B cell (primary cell): ENCODE measurements at regions not wholly inside any gene's neighbourhood (a gene's known extent, or its start where the extent isn't known, plus 50 kb on each side); places are given as distances from the start of the nearest gene placed in this dataset.

Experiments
- ATAC-seq: fragments of 200-7000 bp; cut with Tn5 transposase; one replicate; pipeline ENCODE4 v1.10.0; 2021; ENCODE audit warnings: low read depth, mild to moderate bottlenecking, moderate number of reproducible peaks, moderate library complexity
- CTCF ChIA-PET: fragments of 350-600 bp; sonication (Branson Sonifier 250); formaldehyde crosslinking; loops from one replicate; lab custom pipeline; 2021; ENCODE audit warnings: antibody characterized with exemption, inconsistent platforms; lab: Charles Lee
- POLR2A ChIA-PET: fragments of 350-600 bp; sonication (Branson Sonifier 250); formaldehyde crosslinking; loops from one replicate; lab custom pipeline; 2021; ENCODE audit warnings: antibody characterized with exemption; lab: Charles Lee
- DNase-seq: peaks from one replicate; pipeline ENCODE4 v3.0.0; 2013
- H2AFZ ChIP-seq: 2 replicates; pipeline ENCODE4 v1.6.1; 2012; ENCODE audit warnings: mild to moderate bottlenecking, low read depth, low read length; ENCODE audit not compliant: insufficient read depth, poor library complexity, severe bottlenecking
- H3K27ac ChIP-seq, 2 donors: 1 replicate in 1 of 2; 2 replicates in 1 of 2; pipeline ENCODE4 v1.5.1; 2012 to 2013; ENCODE audit warnings: low read length in 2 of 2, mild to moderate bottlenecking in 2 of 2, moderate library complexity in 1 of 2
- H3K27me3 ChIP-seq, 4 experiments: fragments of 200-600 bp in 1 of 4; sonication (generic) in 1 of 4; replicated peaks in 1 of 4; 1 replicate in 2 of 4; 2 replicates in 2 of 4; pipeline versions ENCODE4 v1.6.1 to v1.7.0; 2013 to 2016; ENCODE audit warnings: low read length in 3 of 4, mild to moderate bottlenecking in 2 of 4, mixed read lengths in 1 of 4, moderate library complexity in 1 of 4; ENCODE audit not compliant: insufficient read depth in 4 of 4, control insufficient read depth in 3 of 4; ENCODE audit errors: control extremely low read depth in 1 of 4
- H3K36me3 ChIP-seq, 2 experiments: replicated peaks in 1 of 2; 1 replicate in 1 of 2; 2 replicates in 1 of 2; pipeline versions ENCODE4 v1.6.1 to v1.7.1; 2013; ENCODE audit warnings: low read length in 1 of 2; ENCODE audit not compliant: insufficient read depth in 2 of 2, control insufficient read depth in 1 of 2; ENCODE audit errors: control extremely low read depth in 1 of 2, extremely low read depth in 1 of 2
- H3K4me1 ChIP-seq, 2 donors: fragments of 200-600 bp in 1 of 2; sonication (generic) in 1 of 2; 1 replicate in 1 of 2; 2 replicates in 1 of 2; pipeline versions ENCODE4 v1.5.1 to v1.6.1; 2013 to 2017; ENCODE audit warnings: low read length in 2 of 2; ENCODE audit not compliant: control insufficient read depth in 2 of 2, insufficient read depth in 2 of 2
- H3K4me2 ChIP-seq: replicated peaks from 2 replicates; pipeline ENCODE3; 2012; ENCODE audit warnings: mild to moderate bottlenecking, low read depth, low read length; ENCODE audit not compliant: poor library complexity, severe bottlenecking
- H3K4me3 ChIP-seq, 5 experiments: fragments of 200-600 bp in 1 of 5; sonication (generic) in 1 of 5; 1 replicate in 3 of 5; 2 replicates in 2 of 5; pipeline versions ENCODE4 v1.5.1 to v1.7.0; 2011 to 2016; ENCODE audit warnings: low read length in 4 of 5, mild to moderate bottlenecking in 4 of 5, low read depth in 2 of 5, control low read depth in 1 of 5, moderate library complexity in 1 of 5; ENCODE audit not compliant: insufficient read depth in 1 of 5; ENCODE audit errors: control extremely low read depth in 1 of 5, extremely low read depth in 1 of 5
- H3K79me2 ChIP-seq: fragments of 200-600 bp; sonication (generic); one replicate; pipeline ENCODE4 v1.6.0; 2016; ENCODE audit warnings: low read length; ENCODE audit not compliant: control insufficient read depth, insufficient read depth
- H3K9ac ChIP-seq: fragments of 200-600 bp; sonication (generic); 2 replicates; pipeline ENCODE4 v1.6.1; 2017; ENCODE audit warnings: mild to moderate bottlenecking, low read length, moderate library complexity
- H3K9me3 ChIP-seq, 3 donors: one replicate each; pipeline versions ENCODE4 v1.6.1 to v1.7.1; 2013; ENCODE audit warnings: low read length in 2 of 3; ENCODE audit not compliant: control insufficient read depth in 2 of 3, insufficient read depth in 1 of 3; ENCODE audit errors: control extremely low read depth in 1 of 3
- H4K20me1 ChIP-seq: 2 replicates; pipeline ENCODE4 v1.6.0; 2012; ENCODE audit warnings: mild to moderate bottlenecking, low read length; ENCODE audit not compliant: insufficient read depth, control insufficient read depth, poor library complexity, severe bottlenecking
- H3K27ac Mint-ChIP-seq: one replicate; pipeline ENCODE4 v1.8.0; 2021; ENCODE audit warnings: mixed read lengths
- H3K27me3 Mint-ChIP-seq: one replicate; pipeline ENCODE4 v1.8.0; 2021; ENCODE audit warnings: mixed read lengths
- H3K4me1 Mint-ChIP-seq: one replicate; pipeline ENCODE4 v1.8.0; 2021; ENCODE audit warnings: mixed read lengths
- H3K4me3 Mint-ChIP-seq: one replicate; pipeline ENCODE4 v1.8.0; 2021; ENCODE audit warnings: mixed read lengths
- H3K9me3 Mint-ChIP-seq: one replicate; pipeline ENCODE4 v1.8.0; 2022; ENCODE audit warnings: mixed read lengths; ENCODE audit not compliant: insufficient read depth
- EZH2 ChIP-seq: IDR thresholded peaks from 2 replicates; pipeline ENCODE4 v1.6.1; 2012; ENCODE audit warnings: borderline replicate concordance, low read depth, mild to moderate bottlenecking, moderate library complexity, low read length; ENCODE audit not compliant: insufficient read depth, poor library complexity, severe bottlenecking
- WGBS: methylation state at CpG from one replicate; pipeline ENCODE4 v1.1.5; 2013; ENCODE audit warnings: missing lambda C conversion rate; ENCODE audit not compliant: insufficient coverage; 5-methylcytosine and 5-hydroxymethylcytosine counted together
- intact Hi-C: fragments of 100-400 bp; cut with micrococcal nuclease; formaldehyde crosslinking; loops from one replicate; pipeline ENCODE4 v1.10.0; 2022
- TF ChIP-seq, protein P1 (sequence below): fragments of 200-600 bp; IDR thresholded peaks from one replicate; pipeline ENCODE4 v1.8.0; 2022; ENCODE audit warnings: antibody characterized with exemption, mild to moderate bottlenecking

DNA sequence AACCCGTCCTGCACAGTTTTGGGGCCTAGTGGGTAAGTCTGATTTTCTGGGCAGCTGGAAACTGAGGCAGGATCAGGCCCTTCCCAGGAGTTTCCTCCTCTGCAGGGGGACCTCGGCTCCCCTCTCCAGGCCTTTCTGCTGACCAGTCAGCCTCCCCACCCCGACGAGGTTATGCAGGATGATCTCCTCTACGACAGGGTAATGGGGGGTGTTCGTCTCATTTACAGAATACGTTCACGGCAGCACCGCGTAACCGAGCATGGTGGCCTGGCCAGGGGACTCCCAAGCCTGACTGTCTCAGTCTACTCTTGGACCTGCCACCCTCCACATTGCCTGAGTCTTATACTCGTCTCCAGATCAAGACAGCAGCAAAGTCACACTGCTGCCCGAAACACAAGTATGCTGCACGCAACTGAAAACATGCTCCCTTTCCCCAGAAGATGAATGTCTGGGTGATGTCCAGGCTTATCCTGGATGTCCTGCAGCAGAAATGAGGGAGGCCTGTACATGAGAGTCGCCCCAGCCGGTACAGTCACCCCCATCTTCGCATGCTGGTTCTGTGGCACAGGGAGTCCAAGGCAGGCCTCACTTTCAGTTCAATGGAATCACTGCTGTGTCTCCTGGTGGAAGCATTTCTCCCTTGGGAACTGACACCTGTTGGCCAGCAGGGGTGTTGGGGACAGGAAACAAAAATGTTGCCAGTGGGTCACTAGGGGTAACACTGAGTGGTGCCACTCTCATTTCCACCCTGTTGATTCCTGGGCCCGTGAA lies 120.8 kb downstream of the SOX1 start:
- no peak overlapping the region for H3K4me3 Mint-ChIP-seq
- no peaks in the 10 kb centered on the region for H3K4me1 Mint-ChIP-seq
- H3K79me2 ChIP-seq: no peaks in the 10 kb centered on the region
- H3K4me2 ChIP-seq: no peak overlapping the region
- TF ChIP-seq, protein P1, sequence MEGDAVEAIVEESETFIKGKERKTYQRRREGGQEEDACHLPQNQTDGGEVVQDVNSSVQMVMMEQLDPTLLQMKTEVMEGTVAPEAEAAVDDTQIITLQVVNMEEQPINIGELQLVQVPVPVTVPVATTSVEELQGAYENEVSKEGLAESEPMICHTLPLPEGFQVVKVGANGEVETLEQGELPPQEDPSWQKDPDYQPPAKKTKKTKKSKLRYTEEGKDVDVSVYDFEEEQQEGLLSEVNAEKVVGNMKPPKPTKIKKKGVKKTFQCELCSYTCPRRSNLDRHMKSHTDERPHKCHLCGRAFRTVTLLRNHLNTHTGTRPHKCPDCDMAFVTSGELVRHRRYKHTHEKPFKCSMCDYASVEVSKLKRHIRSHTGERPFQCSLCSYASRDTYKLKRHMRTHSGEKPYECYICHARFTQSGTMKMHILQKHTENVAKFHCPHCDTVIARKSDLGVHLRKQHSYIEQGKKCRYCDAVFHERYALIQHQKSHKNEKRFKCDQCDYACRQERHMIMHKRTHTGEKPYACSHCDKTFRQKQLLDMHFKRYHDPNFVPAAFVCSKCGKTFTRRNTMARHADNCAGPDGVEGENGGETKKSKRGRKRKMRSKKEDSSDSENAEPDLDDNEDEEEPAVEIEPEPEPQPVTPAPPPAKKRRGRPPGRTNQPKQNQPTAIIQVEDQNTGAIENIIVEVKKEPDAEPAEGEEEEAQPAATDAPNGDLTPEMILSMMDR: no peak
- no peak for TF ChIP-seq EZH2
- 94% methylated on average over 14 of the region's 18 CpGs for WGBS
- peaks cover 0 to 18% (median 0%) of the 10 kb centered on the region in 3 donors for H3K9me3 ChIP-seq
- POLR2A ChIA-PET: no interaction called here
- H3K4me3 ChIP-seq: no peak overlapping the region
- DNase-seq: no peak
- H3K27me3 ChIP-seq: no peaks in the 10 kb centered on the region
- intact Hi-C loops: no loop called here
- H4K20me1 ChIP-seq: no peaks in the 10 kb centered on the region
- H3K27ac Mint-ChIP-seq: no peak overlapping the region
- CTCF ChIA-PET: no interaction called here
- no peak for ATAC-seq
- H2AFZ ChIP-seq: no peak overlapping the region
- H3K4me1 ChIP-seq: no peaks in the 10 kb centered on the region
- no peak overlapping the region for H3K27ac ChIP-seq
- peaks cover 4% of the 10 kb centered on the region for H3K9me3 Mint-ChIP-seq
- H3K36me3 ChIP-seq: no peaks in the 10 kb centered on the region
- H3K9ac ChIP-seq: no peak overlapping the region
- H3K27me3 Mint-ChIP-seq: no peaks in the 10 kb centered on the region

DNA sequence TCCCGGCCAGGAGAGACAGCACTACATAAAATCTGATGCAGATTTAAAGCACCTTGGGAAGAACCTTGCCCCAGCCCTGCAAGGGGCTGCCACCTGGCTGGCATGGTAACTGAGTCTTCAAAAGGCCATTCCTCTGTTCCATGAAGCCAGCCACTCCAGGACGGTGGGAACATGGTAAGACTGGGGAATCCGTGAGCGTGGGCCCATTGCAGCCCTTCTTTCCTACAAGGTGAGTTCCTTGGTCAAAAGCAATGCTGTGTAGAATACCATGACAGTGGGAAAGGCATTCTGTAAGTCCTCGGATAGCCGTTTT lies 121.3 kb downstream of the SOX1 start:
- peaks cover 4% of the 10 kb centered on the region for H3K9me3 Mint-ChIP-seq
- WGBS: 76% methylated on average over 6 of the region's 6 CpGs

More for the DNA sequence above, 121.3 kb downstream of the SOX1 start:
- Histone ChIP-seq H3K4me1 (no peaks in the 10 kb centered on the region), H3K4me3 (no peak overlapping the region), H3K27me3 (no peaks in the 10 kb centered on the region), H3K27ac (no peak overlapping the region), H3K9me3 (peaks cover 0 to 13% (median 0%) of the 10 kb centered on the region in 3 donors), H2AFZ (no peak overlapping the region), H4K20me1 (no peaks in the 10 kb centered on the region), H3K4me2 (no peak overlapping the region), H3K9ac (no peak overlapping the region), H3K36me3 (no peaks in the 10 kb centered on the region), H3K79me2 (no peaks in the 10 kb centered on the region)
- Mint-ChIP-seq H3K27ac (no peak overlapping the region), H3K4me1 (no peaks in the 10 kb centered on the region), H3K27me3 (no peaks in the 10 kb centered on the region), H3K4me3 (no peak overlapping the region)
- DNase-seq: no peak
- no peak for TF ChIP-seq EZH2
- TF ChIP-seq, protein P1: no peak
- intact Hi-C loops: no loop called here
- CTCF ChIA-PET: no interaction called here
- ATAC-seq: no peak
- POLR2A ChIA-PET: no interaction called here
